Body of pancreas (tissue), 4 donors: ENCODE measurements at regions not wholly inside any gene's neighbourhood (a gene's known extent, or its start where the extent isn't known, plus 50 kb on each side); places are given as distances from the start of the nearest gene placed in this dataset.
"Not testable (repeated sequence)": the region's sequence is repeated elsewhere in the genome, so short reads cannot be mapped to it uniquely, and the experiment has no call there.

Source experiments
- ATAC-seq: fragments of 150-250 bp; one replicate; pipeline ENCODE4 v1.9.1; 2016
- DNase-seq, 4 donors: peaks; one replicate each; pipeline ENCODE4 v3.0.0-alpha.2; 2019
- H3K27ac ChIP-seq, 4 donors: fragments of 200-600 bp; sonication (generic); 1 replicate in 3 of 4; 2 replicates in 1 of 4; pipeline versions ENCODE4 v1.5.1 to v1.6.1; 2016 to 2019; ENCODE audit warnings: mild to moderate bottlenecking in 1 of 4, mixed read lengths in 1 of 4, moderate library complexity in 1 of 4
- H3K27me3 ChIP-seq, 2 donors: fragments of 200-600 bp; sonication (generic); one replicate each; pipeline ENCODE4 v1.6.0; 2016; ENCODE audit warnings: mild to moderate bottlenecking in 1 of 2
- H3K36me3 ChIP-seq, 2 donors: fragments of 200-600 bp; sonication (generic); replicated peaks in 1 of 2; 2 replicates each; pipeline ENCODE4 v1.5.1; 2016; ENCODE audit warnings: low read depth in 2 of 2; ENCODE audit not compliant: insufficient read depth in 1 of 2
- H3K4me1 ChIP-seq: fragments of 200-600 bp; sonication (generic); one replicate; pipeline ENCODE4 v1.6.0; 2016
- H3K4me3 ChIP-seq, 2 donors: fragments of 200-600 bp; sonication (generic); 1 replicate in 1 of 2; 2 replicates in 1 of 2; pipeline ENCODE4 v1.5.1; 2016 to 2019
- H3K9me3 ChIP-seq, 3 donors: fragments of 200-600 bp; sonication (generic); 1 replicate in 2 of 3; 2 replicates in 1 of 3; pipeline ENCODE4 v1.5.1; 2016
- CTCF ChIP-seq, 7 experiments: fragments of 450-650 bp in 4 of 7; fragments of 200-600 bp in 3 of 7; sonication (generic) in 3 of 7; IDR thresholded peaks; one replicate each; pipeline ENCODE4 v1.5.1; 2016 to 2019; ENCODE audit warnings: antibody characterized with exemption in 7 of 7
- POLR2A ChIP-seq, 3 donors: fragments of 450-650 bp; IDR thresholded peaks; one replicate each; pipeline ENCODE4 v1.6.1; 2016; ENCODE audit warnings: antibody characterized with exemption in 3 of 3, mild to moderate bottlenecking in 2 of 3
- WGBS, 2 donors: methylation state at CpG; one replicate each; pipeline ENCODE4 v1.1.5; 2017; 5-methylcytosine and 5-hydroxymethylcytosine counted together
- intact Hi-C: fragments of 100-400 bp; cut with DNase I; formaldehyde crosslinking; loops from one replicate; pipeline ENCODE4 v1.15.1; 2023

- ATAC-seq (no peak), DNase-seq (no peak)
- Histone ChIP-seq H3K4me3 (no peak overlapping the region), H3K36me3 (no peaks in the 10 kb centered on the region), H3K9me3 (peaks cover 0 to 4% (median 0%) of the 10 kb centered on the region in 3 donors), H3K27ac (no peak overlapping the region), H3K4me1 (no peaks in the 10 kb centered on the region), H3K27me3 (no peaks in the 10 kb centered on the region)
- intact Hi-C loops: no loop called here
- TF ChIP-seq POLR2A (IDR thresholded peaks at IDR 0.05): no peak
- no peak for TF ChIP-seq CTCF (IDR thresholded peaks at IDR 0.05)
- WGBS, 2 donors: 20 to 38% methylated on average over 1 of the region's 1 CpG
These were observed 301.7 kb downstream of the OXSM start for GRCh38 chr3:26091626-26092025.

- H3K27me3 ChIP-seq, DNase-seq, H3K27ac ChIP-seq, intact Hi-C loops, H3K4me3 ChIP-seq, H3K9me3 ChIP-seq, H3K36me3 ChIP-seq, H3K4me1 ChIP-seq, ATAC-seq: not testable (repeated sequence)
- WGBS, 2 donors: 72 to 81% methylated on average over 4 of the region's 4 CpGs
These were observed 307.2 kb downstream of the OXSM start for GRCh38 chr3:26097111-26097510.

GRCh38 chr3:26099692-26100091, 309.8 kb downstream of the OXSM start:
- ATAC-seq (no peak), DNase-seq (no peak)
- intact Hi-C loops: no loop called here
- no peaks in the 10 kb centered on the region for H3K36me3 ChIP-seq
- TF ChIP-seq CTCF (IDR thresholded peaks at IDR 0.05): no peak
- TF ChIP-seq POLR2A (IDR thresholded peaks at IDR 0.05): no peak
- no peaks in the 10 kb centered on the region for H3K9me3 ChIP-seq
- no peaks in the 10 kb centered on the region for H3K4me1 ChIP-seq
- no peaks in the 10 kb centered on the region for H3K27me3 ChIP-seq
- no peak overlapping the region for H3K4me3 ChIP-seq
- H3K27ac ChIP-seq: no peak overlapping the region

GRCh38 chr3:26100176-26100575, 310.3 kb downstream of the OXSM start:
- H3K4me1 ChIP-seq: no peaks in the 10 kb centered on the region
- 25 to 37% methylated on average over 1 of the region's 1 CpG for WGBS, 2 donors
- intact Hi-C loops: no loop called here

GRCh38 chr3:26102376-26102775, 312.5 kb downstream of the OXSM start:
- intact Hi-C loops: no loop called here
- no peaks in the 10 kb centered on the region for H3K36me3 ChIP-seq
- no peak for ATAC-seq
- 63 to 76% methylated on average over 1 of the region's 1 CpG for WGBS, 2 donors
- no peak overlapping the region for H3K27ac ChIP-seq
- H3K4me1 ChIP-seq: no peaks in the 10 kb centered on the region
- no peaks in the 10 kb centered on the region for H3K27me3 ChIP-seq
- no peak for DNase-seq
- no peaks in the 10 kb centered on the region for H3K9me3 ChIP-seq
- H3K4me3 ChIP-seq: no peak overlapping the region
- TF ChIP-seq CTCF (IDR thresholded peaks at IDR 0.05) (no peak), POLR2A (IDR thresholded peaks at IDR 0.05) (no peak)

More at GRCh38 chr3:26100176-26100575, 310.3 kb downstream of the OXSM start:
- Histone ChIP-seq H3K27ac (no peak overlapping the region), H3K9me3 (no peaks in the 10 kb centered on the region), H3K36me3 (no peaks in the 10 kb centered on the region), H3K27me3 (no peaks in the 10 kb centered on the region), H3K4me3 (no peak overlapping the region)
- ATAC-seq (no peak), DNase-seq (no peak)
- no peak for TF ChIP-seq CTCF (IDR thresholded peaks at IDR 0.05)
- TF ChIP-seq POLR2A (IDR thresholded peaks at IDR 0.05): no peak
